ENCODE measurements at regions not wholly inside any gene's neighbourhood (a gene's known extent, or its start where the extent isn't known, plus 50 kb on each side); places are given as distances from the start of the nearest gene placed in this dataset.
"Not testable (repeated sequence)": the region's sequence is repeated elsewhere in the genome, so short reads cannot be mapped to it uniquely, and the experiment has no call there.

DNA sequence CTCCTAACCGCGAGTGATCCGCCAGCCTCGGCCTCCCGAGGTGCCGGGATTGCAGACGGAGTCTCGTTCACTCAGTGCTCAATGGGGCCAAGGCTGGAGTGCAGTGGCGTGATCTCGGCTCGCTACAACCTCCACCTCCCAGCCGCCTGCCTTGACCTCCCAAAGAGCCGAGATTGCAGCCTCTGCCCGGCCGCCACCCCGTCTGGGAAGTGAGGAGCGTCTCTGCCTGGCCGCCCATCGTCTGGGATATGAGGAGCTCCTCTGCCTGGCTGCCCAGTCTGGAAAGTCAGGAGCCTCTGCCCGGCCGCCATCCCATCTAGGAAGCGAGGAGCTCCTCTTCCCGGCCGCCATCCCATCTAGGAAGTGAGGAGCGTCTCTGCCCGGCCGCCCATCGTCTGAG is 58.8 kb upstream of the ANKRD30BL start:
- not testable (repeated sequence) for FAIRE-seq

DNA sequence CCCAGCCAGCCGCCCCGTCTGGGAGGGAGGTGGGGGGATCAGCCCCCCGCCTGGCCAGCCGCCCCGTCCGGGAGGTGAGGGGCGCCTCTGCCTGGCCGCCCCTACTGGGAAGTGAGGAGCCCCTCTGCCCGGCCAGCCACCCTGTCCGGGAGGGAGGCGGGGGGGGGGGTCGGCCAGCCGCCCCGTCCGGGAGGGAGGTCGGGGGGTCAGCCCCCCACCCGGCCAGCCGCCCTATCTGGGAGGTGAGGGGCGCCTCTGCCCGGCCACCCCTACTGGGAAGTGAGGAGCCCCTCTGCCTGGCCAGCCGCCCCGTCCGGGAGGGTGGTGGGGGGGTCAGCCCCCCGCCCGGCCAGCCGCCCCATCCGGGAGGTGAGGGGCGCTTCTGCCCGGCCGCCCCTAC is 60.1 kb upstream of the ANKRD30BL start:
- FAIRE-seq, result not testable (repeated sequence)

DNA sequence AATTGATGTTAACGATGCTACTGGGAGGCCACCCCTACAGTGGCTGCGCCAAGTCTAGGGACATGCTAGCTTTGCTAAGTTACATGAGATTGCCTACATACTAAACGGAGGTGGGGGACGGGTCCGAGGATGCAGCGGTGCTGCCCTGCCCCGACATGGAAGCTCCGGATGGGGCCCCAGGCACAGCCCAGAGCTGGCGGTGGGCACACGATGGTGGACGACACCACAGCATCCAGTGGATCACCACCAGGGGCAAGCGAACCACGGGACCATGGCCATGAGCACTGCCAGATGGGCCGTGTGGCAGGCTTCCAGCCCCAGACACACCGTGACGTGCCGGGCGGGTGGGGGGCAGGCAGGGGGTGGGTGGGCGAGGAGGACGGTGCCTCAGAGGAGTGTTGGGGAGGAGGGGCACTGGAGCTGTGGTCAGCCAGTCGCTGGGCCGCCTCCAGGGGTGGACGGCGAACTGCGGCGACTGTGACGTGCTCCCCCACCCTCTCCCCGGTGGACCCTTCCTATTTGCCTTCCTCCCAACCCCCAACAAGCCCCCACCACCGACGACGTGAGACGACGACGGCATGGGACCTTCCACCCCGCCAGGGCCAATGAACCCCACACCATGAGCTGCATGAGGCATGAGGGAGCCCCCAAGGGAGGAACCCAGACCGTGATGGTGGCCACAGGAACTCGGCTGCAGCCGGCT is 90.6 kb upstream of the ANKRD30BL start:
- FAIRE-seq, result no peak

DNA sequence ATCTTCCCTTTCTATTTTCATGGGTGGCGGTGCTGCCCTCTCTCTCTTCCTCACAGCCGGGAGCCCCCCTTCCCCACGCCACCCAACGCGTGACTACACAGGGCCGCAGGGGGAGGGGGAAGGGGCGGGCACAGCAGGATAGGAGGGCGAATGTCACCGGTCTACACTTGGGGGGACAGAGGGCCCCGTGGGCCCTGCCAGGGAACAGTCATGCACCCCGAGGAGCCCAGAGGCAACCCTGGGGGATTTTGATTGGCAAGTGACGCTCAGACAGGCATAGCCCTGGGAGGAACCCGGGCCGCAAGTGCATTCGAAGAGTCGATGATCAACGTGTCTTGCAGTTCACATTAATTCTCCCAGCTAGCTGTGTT is 91.1 kb upstream of the ANKRD30BL start:
- FAIRE-seq, result no peak

DNA sequence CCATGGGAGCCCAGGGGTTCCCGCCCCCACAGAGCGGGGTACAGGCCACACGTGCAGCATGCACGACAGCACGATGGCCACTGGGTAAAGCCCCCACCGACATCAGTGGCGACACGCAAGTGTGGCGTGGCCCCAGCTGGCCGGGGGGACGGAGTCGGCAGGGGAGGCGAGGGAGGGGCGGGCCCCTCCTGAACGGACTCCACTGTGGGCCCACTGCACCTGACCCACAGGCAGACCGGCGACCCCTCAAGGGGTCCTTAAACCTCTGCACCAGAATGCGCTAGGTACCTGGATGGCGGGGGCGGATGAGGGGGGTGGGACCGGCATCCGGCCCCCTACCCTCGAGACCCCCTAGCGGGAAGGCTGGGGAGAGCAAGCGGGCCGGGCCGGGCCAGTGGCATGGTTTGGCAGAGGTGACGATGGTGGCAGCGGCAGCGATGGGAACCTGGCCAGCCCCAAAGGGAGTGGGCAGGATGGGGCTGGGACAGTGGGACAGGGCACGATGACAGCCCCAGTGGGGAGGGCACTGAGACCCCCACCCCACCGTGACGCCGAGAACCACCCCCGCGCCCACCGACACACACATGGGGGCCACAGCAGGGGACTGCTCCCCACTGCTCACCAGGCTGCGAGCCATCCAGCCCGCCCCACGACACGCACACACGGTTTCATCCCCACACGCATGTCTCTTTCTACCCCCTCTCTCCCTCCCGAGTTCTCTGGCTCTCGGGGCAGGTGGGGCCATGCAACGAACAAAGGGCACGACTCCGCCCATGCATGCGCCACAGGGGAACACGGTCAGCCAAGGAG is 91.9 kb upstream of the ANKRD30BL start:
- no peak for FAIRE-seq

DNA sequence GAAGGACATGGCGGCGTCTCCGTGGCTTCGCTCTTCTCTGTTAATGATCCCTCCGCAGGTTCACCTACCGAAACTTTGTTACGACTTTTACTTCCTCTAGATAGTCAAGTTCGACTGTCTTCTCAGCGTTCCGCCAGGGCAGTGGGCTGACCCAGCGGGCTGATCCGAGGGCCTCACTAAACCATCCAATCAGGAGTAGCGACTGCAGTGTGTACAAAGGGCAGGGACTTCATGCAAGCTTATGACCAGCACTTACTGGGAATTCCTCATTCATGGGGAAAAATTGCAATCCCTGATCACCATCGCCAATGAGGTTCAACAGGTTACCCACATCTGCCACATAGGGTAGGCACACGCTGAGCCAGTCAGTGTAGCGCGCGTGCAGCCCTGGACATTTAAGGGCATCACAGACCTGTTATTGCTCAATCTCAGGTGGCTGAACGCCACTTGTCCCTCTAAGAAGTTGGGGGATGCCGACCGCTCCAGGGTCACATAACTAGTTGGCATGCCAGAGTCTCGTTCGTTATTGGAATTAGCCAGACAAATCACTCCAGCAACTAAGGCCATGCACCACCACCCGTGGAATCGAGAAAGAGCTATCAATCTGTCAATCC is 92.7 kb upstream of the ANKRD30BL start:
- not testable (repeated sequence) for FAIRE-seq

DNA sequence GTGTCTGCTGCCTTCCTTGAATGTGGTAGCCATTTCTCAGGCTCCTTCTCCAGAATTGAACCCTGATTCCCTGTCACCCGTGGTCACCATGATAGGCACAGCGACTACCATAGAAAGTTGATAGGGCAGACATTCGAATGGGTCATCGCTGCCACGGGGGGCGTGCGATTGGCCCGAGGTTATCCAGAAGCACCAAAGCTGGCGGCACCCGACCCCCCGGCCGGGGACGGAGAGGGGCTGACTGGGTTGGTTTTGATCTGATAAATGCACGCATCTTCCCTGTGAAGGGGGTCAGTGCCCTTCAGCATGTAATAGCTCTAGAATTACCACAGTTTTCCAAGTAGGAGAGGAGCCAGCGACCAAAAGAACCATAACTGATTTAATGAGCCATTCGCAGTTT is 94.0 kb upstream of the ANKRD30BL start:
- FAIRE-seq, result no peak

DNA sequence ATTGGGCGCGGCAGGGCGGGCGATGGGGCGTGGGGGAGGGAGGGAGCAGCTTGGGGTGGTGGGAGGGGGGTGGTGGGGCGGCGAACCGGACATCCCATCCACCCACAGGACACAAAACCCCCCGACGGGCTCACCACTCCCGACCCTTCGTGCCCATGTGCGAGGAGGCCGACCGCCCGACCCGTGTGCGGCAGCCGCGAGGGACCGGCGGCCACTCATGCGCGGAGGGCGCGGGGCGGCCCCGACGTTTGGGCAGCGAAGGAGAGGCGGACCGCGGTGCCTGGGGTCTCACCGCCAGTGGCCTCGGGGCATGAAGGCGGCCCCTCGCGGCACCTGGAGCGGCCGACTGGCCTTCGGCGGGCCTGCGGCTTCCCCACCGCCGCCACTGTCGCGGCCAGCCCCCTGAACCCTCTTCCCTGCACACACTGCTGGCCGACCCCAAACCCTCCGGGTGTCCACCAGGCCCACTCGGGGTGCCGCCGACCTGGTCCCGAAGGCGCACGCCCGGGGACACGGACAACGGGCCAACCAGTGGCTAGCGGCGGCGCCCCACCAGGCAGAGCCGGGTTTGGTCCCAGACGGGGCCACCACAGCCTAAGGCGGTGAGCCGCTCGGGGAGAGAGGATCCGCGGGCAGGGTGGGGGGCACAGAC is 94.6 kb upstream of the ANKRD30BL start:
- FAIRE-seq, result no peak

DNA sequence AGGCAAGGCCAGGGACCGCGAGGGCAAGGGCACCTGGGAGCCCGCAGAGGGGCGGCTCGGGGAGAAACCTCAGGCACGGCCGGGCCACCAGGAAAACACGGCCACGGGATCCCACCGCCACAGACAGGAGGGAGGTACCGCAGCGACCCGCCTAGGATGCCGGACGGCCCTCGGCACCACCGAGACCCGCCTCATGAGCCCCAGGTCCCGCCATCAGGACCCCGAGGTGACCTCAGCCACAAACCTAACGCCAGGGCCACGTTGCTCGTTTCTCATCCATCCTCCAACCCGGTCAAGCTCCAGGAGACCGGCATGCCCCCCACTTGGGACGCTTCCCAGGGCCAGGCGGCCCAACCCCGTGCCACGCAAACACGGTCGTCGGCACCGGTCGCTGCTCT is 95.2 kb upstream of the ANKRD30BL start:
- FAIRE-seq, result not testable (repeated sequence)

DNA sequence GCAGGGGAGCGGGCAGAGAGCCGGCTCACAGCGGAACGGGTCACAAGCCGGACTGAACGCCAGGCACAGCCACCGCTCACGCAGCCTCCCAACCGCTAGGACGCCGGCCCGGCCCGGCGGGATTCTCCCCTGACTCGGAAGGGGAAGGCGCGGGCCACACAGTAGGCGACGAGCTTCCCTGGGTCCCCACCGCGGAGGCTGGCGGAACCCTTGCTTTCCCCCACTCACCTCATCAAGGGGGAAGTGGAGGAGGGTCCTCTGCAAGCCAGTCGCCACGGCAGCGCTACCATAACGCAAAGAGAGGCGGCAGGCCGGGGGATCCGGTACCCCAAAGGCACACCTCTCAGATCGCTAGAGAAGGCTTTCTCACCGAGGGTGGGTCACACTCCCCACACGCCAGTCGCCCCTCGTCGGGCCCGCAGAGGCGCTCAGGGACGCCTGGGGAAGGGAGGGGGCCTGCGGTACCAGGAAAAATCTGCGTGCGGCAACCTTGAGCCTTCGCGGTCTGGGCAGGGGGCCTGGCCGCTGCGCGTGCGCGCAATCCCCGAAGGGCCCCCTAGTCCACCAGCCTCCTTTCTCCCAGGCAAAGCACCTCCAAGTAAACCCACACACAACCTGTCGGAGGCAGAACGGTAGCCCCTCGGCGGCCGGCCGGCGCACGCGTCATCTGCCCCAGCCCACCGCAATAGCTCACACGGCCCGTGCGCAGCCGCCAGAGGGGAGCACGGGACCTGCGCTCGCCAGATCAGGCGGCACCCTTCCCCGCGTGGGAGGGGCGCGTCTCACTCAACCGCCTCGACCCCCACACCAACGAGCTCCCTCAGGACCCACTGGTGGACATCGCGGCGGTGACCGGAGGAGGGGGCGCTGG is 95.8 kb upstream of the ANKRD30BL start:
- not testable (repeated sequence) for FAIRE-seq

DNA sequence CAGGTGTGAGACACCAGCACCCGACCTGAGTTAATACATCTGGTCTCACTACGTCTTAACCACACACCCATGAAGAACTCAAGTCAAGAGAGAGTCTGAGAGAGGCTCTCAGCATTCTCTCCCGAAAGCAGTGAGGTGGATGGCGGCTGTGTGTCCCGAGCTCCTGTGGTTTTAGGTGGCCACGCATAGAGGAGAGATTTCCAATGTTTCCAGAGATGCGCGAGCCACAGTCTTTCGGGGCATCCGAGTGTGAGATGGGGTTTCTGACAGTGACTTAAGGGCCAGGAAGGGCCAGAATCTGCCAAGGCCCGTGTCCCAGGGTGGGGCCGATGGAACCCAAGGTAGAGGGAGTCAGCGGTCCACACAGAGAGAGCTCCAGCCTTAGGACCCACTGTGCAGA is 97.5 kb upstream of the ANKRD30BL start:
- FAIRE-seq, result not testable (repeated sequence)

DNA sequence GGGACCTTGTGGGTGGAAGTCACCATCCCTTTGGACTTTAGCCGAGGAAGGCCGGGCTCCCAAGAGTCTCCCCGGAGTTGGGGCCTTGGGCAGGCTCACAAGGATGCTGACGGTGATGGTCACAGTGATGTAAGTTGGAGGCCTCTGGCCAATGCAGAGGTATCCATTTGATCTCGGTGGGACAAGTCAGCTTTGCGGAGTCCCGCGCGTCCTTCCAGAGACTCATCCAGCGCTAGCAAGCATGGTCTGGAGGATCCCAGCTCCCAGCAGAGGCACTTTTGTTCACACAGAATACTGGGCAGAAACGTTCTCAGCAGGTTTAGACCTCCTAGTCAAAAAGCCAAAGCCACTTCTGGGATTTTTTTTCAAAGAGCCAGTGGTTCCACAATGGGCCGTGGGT is 103.8 kb upstream of the ANKRD30BL start:
- not testable (repeated sequence) for FAIRE-seq

DNA sequence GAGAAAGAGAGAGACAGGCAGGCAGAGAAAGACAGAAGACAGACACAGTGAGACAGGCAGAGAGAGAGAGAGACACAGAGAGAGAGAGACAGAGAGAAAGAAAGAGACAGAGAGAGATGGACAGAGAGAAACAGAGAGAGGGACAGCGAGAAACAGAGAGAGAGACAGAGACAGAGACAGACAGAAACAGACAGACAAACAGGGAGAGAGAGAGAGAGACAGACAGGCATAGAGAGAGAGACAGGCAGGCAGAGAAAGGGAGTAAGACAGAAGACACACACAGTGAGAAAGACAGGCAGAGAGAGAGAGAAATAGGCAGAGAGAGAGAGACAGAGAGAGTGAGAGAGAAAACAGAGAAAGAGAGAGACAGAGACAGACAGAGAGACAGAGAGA is 105.3 kb upstream of the ANKRD30BL start:
- FAIRE-seq, result no peak

DNA sequence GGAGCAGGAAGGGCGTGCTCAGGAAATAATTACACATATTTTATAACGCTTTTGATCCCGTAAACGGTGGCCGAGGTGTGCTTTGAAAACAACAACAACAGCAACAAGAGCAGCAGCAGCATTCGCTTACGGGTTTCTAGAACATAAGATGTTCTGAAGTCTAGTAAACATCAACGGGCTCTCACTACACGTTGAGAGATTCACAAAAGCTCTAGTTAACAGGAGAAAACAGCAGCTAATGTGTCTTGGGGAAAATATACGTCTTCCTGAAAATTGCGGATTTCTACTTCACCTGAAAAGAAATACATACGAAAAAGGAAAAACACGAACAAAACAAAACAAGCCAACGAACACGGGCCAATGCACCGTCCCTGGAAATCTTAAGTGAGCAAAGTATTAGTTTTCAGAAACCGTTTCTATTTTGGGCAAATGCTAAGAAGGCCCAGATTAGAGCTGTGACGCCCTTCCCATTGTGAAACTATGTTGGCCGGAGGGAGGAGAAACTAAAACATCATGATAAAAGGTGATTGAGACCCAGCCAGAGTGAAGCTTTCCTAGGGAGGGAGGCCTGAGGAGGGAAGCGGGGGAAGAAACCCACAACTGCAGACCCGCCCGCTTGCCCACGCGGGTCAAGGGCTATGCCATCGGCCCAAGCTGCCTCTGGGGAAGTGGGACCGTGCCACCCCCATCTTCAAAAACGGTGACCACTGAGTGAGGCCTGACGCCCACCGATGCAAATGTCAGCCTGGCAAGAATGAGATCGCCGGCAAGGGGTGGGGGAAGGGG is 105.9 kb upstream of the ANKRD30BL start:
- FAIRE-seq, result not testable (repeated sequence)

DNA sequence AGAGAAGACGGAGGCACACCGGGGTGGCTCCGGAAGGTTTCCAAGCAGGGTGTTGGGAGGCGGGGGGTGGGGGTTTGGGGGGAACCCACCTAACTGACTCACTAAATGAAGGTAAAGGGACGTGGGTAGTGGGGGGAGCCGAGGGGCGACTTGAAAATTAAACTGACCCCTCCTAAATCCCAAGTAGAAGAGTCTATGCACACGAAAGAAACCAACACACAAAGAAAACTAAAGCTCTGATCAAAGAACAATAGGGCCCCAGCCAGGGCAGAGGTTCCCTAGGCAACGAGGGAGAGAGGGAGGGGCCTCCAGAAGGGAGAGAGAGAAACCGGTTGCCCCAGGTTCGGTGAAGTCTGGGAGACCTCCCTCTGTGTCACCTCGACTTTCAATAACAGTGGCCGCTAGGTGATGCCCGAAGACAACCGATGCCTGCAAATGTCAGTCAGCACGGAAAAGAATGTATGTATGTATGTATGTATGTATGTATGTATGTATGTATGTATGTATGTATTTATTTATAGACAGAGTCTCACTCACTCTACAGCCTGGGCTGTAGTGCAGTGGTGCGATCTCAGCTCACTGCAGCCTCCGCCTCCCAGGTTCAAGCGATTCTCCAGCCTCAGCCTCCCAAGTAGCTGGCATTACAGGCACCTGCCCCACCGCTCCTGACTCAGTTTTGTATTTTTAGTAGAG is 106.7 kb upstream of the ANKRD30BL start:
- not testable (repeated sequence) for FAIRE-seq

DNA sequence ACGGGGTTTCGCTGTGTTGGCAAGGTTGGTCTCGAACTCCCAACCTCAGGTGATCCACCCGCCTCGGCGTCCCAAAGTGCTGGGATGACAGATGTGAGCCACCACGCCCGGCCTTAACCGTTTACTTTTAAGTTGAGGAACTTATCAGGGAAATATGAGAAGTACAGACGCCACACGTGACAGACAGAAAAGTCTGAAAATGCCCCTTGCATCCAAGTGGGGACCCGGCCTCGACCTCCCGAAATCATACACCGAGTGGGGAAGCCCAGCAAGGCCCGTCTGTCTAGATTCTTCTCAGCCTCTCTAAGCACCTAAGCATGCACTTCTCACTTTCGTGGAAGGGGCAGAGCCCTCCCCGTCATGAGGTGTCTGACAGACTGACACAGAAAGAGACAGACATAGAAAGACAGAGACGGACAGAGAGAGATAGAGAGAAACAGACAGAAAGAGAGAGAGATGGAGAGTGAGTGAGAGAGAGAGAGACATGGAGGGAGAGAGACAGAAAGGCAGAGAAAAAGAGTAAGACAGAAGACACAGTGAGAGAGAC is 107.3 kb upstream of the ANKRD30BL start:
- no peak for FAIRE-seq

DNA sequence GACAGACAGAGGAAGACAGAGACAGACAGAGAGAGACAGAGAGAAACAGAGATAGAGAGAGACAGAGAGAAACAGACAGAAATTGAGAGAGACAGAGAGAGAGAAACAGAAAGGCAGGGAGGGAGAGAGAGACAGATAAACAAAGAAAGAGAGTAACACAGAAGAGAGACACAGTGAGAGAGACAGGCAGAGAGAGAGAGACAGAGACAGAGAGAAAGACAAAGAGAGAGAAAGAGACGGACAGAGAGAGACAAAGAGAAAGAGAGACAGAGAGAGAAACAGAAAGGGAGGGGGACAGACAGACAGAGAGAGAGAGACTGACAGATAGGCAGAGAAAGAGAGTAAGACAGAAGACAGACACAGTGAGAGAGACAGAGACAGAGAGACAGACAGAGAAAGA is 108.5 kb upstream of the ANKRD30BL start:
- FAIRE-seq, result no peak

DNA sequence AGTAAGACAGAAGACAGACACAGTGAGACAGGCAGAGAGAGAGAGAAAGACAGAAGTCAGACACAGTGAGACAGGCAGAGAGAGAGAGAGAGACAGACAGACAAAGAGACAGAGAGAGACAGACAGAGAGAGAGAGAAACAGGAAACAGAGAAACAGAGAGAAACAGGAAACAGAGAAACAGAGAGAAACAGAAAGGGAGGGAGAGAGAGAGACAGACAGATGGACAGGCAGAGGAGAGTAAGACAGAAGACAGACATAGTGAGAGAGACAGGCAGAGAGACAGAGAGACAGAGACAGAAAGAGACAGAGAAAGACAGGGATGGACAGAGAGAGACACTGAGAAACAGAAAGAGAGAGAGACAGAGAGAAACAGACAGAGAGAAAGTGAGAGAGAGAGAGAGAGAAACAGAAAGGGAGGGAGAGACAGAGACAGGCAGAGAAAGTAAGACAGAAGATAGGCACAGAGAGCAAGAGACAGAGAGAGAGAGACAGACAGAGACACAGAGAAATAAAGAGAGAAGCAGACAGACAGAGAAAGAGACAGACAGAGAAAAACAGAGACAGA is 109.3 kb upstream of the ANKRD30BL start:
- FAIRE-seq, result no peak

DNA sequence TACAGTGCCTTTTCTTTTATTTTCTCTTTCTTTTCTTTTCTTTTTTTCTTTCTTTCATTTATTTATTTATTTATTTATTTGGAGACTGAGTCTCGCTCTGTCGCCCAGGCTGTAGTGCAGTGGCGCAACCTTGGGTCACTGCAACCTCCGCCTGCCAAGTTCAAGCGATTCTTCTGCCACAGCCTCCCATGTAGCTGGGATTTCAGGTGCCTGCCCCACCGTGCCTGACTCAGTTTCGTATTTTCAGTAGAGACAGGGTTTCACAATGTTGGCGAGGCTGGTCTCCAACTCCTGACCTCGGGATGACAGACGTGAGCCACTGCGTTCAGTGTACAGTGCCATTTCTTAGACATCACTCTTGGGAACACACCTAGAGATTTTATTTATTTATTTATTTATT is 110.0 kb upstream of the ANKRD30BL start:
- FAIRE-seq, result not testable (repeated sequence)

DNA sequence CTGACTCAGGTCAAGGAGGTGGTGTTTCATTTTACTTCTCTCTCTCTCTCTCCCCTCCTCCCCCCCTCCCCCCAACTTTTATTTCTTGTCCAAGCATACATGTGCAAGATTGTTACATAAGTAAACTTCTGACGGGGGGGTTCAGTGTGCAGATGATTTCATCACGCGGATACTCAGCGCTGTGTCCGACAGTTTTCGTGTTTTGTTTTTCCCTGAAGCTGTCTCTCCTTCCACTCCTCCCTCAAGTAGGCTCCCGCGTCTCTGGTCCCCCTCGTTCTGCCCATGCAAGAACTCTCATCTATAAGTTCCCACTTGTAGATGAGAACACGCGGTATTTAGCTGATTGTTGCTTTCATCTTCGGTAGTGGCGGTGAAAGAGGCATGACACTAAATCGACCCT is 111.0 kb upstream of the ANKRD30BL start:
- FAIRE-seq, result no peak
